ENCODE measurements at regions not wholly inside any gene's neighbourhood (a gene's known extent, or its start where the extent isn't known, plus 50 kb on each side); places are given as distances from the start of the nearest gene placed in this dataset.
"Not testable (repeated sequence)": the region's sequence is repeated elsewhere in the genome, so short reads cannot be mapped to it uniquely, and the experiment has no call there.

DNA sequence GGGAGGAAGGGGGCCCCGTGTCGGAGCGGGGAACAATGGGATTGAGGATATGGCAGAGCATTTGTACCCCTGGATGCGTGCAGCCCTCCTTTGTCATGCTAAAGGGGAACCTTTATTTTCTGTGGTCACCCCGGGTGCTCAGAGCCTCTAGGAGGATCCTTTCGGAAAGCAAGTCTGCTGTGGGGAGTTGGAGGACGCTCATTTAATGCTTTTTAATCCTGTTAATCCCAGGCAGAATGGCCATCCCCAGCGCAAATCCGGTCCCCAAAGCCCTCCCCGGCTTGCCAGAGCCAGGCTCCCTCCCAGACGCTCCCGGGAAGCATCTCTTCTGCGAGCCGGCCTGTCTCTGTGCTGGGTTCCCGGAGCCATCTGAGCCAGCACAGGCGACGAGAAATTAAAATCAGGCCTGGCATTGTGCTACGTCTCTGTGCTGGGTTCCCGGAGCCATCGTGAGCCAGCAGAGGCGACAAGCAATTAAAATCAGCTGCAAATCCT is 113.2 kb upstream of the PPP2R3B start:
- no peak for TF ChIP-seq GATA1 (IDR thresholded peaks at IDR 0.05; ENCODE audit: low read depth, low read length)
- no peak for TF ChIP-seq POLR2A (IDR thresholded peaks at IDR 0.05; ENCODE audit: low read length)

DNA sequence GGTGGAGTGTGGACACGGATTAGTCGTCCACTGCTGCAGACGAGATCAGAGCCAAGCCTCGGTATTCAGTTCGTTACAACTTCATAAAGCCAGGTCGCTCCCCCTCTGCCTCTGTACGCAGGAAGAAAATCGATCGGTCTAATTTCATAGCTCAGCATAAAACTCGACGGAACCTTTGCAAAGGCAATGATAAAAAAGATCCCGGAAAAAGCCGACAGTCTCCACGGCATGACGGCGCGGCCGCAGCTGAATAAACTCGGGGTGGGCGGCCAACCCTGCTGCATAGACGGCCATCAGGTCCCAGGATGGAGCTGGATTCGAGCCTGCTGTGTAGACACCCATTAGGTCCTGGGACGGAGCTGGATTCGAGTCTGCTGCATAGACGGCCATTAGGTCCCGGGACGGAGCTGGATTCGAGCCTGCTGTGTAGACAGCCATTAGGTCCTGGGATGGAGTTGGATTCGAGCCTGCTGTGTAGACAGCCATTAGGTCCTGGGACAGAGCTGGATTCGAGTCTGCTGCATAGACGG is 113.8 kb upstream of the PPP2R3B start:
- no peak for DNase-seq
- TF ChIP-seq GATA1 (IDR thresholded peaks at IDR 0.05; ENCODE audit: low read depth, low read length) (no peak), POLR2A (IDR thresholded peaks at IDR 0.05; ENCODE audit: low read length) (no peak)

More for the DNA sequence above, 113.2 kb upstream of the PPP2R3B start:
- no peak for DNase-seq

DNA sequence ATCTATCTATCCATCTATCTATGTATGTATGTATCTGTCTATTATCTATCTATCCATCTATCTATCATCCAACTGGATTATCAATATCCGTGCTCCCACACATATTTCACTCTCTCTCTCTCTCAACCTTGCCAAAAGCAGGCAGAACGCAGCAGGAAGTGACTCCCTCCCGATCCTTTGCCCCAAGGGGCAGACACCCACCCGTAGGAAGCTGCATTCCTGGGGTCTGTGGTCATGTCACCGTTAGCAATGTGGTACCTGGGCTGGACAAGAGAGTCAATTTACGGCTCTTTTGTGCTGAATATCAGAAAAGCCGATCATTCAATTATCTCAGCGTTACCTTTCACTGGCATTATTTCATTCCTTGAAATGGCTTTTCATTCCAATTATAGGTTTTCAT is 119.6 kb upstream of the PPP2R3B start:
- TF ChIP-seq POLR2A (IDR thresholded peaks at IDR 0.05; ENCODE audit: low read length) (no peak), GATA1 (IDR thresholded peaks at IDR 0.05; ENCODE audit: low read depth, low read length) (no peak)
- no peak for DNase-seq

DNA sequence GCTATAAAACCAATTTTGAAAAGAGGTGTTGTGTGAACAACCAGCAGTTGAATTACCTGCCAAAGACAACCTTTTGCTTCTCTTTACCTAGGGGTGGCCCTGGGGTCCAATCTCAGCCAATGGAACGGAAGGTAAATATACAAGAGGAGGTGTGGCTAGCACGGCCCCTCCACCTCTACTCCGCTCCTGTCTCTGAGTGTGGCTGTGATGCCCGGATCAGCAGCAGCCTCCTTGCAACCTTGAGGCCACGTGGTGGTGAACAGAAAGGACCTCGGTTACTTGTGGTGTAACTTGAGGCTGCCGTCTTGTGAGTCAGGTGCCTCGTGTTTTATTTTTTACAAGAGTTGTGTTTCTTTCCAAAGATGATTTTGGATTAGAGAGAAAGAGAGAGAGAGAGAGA is 121.5 kb upstream of the PPP2R3B start:
- TF ChIP-seq GATA1 (IDR thresholded peaks at IDR 0.05; ENCODE audit: low read depth, low read length) (no peak), POLR2A (IDR thresholded peaks at IDR 0.05; ENCODE audit: low read length) (no peak)
- DNase-seq: no peak

DNA sequence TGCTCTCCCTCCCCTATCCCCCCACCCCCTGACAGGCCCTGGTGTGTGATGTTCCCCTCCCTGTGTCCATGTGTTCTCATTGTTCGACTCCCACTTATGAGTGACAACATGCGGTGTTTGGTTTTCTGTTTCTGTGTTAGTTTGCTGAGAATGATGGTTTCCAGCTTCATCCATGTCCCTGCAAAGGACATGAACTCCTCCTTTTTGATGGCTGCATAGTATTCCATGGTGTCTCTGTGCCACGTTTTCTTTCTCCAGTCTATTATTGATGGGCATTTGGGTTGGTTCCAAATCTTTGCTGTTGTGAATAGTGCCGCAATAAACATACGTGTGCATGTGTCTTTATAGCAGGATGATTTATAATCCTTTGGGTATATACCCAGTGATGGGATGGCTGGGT is 121.8 kb upstream of the SHOX start:
- not testable (repeated sequence) for DNase-seq

DNA sequence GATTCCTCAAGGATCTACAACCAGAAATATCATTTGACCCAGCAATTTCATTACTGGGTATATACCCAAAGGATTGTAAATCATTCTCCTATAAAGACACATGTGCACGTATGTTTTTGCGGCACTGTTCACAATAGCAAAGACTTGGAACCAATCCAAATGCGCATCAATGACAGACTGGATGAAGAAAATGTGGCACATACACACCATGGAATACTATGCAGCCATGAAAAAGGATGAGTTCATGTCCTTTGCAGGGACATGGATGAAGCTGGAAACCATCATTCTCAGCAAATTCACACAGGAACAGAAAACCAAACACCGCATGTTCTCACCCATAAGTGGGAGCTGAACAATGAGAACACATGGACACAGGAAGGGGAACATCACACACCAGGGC is 119.5 kb upstream of the SHOX start:
- DNase-seq: not testable (repeated sequence)

DNA sequence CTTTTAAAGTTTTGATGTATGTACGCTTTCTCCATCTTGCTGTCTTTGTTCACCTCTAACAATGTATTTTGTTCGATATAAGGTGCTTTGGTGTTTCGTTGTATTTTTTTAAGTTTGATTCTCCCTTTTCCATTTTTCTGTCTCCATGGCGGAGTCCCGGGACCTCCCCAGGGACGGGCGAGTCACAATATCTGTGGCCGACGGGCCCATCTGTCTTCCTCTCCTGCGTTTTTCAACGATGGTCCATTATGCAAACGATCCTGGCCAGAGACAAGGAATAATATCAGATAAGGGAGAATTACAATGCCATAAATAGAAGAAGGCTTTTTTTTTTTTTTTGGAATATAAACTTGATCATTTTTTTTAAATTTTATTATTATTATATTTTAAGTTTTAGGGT is 112.3 kb upstream of the SHOX start:
- no peak for TF ChIP-seq POLR2A (IDR thresholded peaks at IDR 0.05; ENCODE audit: low read length)
- no peak for TF ChIP-seq GATA1 (IDR thresholded peaks at IDR 0.05; ENCODE audit: low read depth, low read length)
- DNase-seq: no peak

DNA sequence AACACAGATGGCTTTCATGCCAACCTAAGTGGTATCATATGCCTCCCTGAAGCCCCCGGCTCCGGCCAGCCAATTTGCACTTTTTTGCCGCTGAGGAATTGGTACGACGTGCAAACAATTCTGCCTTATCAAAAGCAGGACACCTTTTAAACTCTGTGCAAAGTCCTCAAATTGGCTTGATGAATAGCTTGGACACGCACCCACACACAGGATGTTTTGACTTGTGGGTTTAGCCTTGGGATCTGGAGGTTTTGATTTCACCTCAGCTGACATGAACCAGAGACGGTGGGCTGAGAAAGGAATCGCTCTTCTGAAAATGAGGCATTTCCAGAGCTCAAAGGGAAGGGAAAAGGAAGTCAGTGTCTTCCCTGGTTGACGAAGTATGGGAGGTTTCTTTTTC is 110.8 kb upstream of the SHOX start:
- DNase-seq: no peak
- TF ChIP-seq POLR2A (IDR thresholded peaks at IDR 0.05; ENCODE audit: low read length) (no peak), GATA1 (IDR thresholded peaks at IDR 0.05; ENCODE audit: low read depth, low read length) (no peak)

DNA sequence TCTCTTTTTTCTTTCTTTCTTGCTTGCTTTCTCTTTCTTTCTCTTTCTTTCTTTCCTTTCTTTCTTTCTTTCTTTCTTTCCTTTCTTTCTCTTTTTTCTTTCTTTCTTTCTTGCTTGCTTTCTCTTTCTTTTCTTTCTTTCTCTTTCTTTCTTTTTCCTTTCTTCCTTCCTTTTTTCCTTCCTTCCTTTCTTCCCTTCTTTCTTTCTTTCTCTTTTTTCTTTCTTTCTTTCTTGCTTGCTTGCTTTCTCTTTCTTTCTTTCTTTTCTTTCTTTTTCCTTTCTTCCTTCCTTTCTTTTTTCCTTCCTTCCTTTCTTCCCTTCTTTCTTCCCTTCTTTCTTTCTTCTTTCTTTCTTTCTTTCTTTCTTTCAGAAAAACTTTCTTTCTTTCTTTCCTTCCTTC is 108.1 kb upstream of the SHOX start:
- no peak for TF ChIP-seq POLR2A (IDR thresholded peaks at IDR 0.05; ENCODE audit: low read length)
- no peak for TF ChIP-seq GATA1 (IDR thresholded peaks at IDR 0.05; ENCODE audit: low read depth, low read length)
- DNase-seq: no peak

DNA sequence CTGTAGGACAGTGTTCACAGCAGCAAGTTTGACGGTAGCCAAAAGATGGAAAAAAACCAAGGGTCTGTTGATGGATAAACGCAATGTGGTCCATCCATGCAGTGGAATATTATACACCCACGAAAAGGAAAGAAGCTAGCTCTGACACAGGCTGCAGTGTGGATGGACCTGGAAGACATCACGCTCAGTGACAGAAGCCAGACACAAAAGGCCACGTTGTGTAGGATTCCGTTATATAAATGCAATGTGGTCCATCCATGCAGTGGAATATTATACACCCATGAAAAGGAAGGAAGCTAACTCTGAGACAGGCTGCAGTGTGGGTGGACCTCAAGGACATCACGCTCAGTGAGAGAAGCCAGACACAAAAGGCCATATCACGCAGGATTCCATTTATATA is 105.5 kb upstream of the SHOX start:
- TF ChIP-seq POLR2A (IDR thresholded peaks at IDR 0.05; ENCODE audit: low read length) (no peak), GATA1 (IDR thresholded peaks at IDR 0.05; ENCODE audit: low read depth, low read length) (no peak)
- DNase-seq: no peak

DNA sequence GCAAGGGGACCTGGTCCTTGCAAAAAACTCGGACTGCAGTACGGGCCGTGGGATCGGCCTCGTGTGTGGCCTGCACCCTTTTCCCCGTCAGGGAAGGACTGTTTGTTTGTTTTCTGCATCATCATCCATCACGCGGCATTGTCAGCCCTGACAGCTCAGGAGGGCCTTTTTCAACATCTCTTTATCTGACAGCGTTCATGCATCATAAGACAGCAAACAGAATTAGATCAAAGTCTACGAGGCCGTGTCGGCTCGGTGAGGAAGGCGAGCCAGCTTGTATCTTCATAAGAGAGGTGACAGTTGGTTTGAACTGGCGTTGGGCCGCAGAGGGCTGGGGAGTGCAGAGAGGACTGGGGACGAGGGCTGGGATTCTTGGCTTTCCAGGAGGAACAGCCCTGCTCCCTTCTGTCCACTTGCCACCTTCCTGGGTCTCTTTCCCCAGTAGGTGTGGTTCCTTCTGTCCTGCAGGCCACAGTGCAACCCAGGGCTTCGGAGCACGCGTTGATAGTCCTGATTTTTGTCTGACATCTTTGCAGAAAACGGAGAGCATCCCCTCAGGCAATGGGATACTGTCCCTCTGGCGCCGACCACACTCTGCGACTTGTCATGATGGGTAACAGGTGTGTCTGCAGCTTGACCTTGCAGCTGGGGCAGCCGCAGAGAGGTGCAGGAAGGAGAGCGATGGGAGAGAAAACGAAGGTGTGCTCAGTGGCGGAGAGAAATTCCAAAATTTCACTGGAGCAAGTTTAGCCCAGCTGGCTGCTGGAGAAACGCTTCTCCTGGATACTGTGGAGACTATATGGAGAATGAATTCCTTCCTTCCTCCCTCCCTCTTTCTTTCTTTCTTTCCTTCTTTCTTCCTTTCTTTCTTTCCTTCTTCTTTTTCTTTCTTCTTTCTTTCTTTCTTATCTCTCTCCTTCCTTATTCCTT is 104.0 kb upstream of the SHOX start:
- no peak for TF ChIP-seq GATA1 (IDR thresholded peaks at IDR 0.05; ENCODE audit: low read depth, low read length)
- no peak for TF ChIP-seq POLR2A (IDR thresholded peaks at IDR 0.05; ENCODE audit: low read length)
- no peak for DNase-seq

DNA sequence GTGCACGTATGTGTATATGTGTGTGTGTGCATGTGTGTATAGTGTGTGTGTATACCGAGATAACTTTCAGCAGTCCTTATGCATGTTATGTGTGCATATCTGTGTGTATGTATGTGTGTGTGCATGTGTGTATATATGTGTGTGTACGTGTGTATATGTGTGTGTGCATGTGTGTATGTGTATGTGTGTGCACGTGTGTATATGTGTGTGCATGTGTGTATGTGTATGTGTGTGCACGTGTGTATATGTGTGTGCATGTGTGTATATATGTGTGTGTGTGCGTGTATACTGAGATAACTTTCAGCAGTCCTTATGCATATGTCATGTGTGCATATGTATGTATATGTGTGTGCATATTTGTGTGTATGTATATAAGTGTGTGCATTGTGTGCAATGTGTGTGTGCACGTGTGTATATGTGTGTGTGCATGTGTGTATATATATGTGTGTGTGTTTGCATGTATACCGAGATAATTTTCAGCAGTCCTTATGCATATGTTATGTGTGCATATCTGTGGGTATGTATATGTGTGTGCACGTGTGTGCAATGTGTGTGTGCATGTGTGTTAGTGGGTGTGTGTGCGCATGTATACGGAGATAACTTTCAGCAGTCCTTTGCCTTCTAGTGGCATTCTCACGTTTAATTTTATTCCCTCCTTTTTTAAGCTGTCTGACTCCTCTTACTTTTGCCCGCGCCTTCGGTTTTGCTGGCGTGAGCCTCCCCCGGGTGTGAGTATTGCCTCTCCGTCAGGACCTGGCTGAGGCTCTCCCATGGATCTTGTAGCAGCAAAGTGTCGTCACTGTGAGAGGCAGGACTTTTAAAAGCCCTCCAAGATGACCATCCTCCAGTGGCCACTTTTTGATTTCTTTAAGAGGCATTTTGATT is 99.6 kb upstream of the SHOX start:
- DNase-seq: no peak
- no peak for TF ChIP-seq GATA1 (IDR thresholded peaks at IDR 0.05; ENCODE audit: low read depth, low read length)
- TF ChIP-seq POLR2A (IDR thresholded peaks at IDR 0.05; ENCODE audit: low read length): no peak

DNA sequence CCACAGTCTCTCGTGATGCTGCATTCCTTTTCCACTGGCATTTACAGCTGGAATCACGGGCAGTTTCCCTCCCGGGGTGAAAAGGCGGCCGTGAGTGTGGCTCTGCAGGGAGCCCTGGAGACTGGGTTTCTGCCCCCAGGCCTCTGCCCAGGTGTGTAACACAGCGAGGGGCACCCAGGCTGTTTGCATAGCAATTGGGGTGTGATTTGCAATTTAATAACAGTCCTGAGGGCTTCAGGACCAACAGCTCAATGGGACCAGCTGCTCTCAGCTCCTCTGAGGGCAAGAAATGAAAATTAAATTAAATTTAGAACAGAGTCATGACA is 99.0 kb upstream of the SHOX start:
- DNase-seq: no peak
- TF ChIP-seq GATA1 (IDR thresholded peaks at IDR 0.05; ENCODE audit: low read depth, low read length) (no peak), POLR2A (IDR thresholded peaks at IDR 0.05; ENCODE audit: low read length) (no peak)

DNA sequence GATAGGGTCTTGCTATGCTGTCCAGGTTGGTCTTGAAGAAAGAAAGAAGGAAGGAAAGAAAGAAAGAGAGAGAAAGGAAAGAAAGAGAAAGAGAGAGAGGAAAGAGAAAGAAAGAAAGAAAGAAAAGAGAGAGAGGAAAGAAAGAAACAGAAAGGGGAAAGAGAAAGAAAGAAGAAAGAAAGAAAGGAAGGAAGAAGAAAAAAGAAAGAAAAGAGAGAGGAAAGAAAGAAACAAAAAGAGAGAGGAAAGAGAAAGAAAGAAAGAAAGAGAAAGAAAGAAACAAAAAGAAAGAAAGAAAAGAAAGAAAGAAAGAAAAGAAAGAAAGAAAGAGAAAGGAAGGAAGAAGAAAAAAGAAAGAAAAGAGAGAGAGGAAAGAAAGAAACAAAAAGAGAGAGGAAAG is 95.8 kb upstream of the SHOX start:
- no peak for DNase-seq
- TF ChIP-seq POLR2A (IDR thresholded peaks at IDR 0.05; ENCODE audit: low read length) (no peak), GATA1 (IDR thresholded peaks at IDR 0.05; ENCODE audit: low read depth, low read length) (no peak)

Data from erythroblast (primary cell).